Transverse colon (tissue), 4 donors: ENCODE measurements at regions not wholly inside any gene's neighbourhood (a gene's known extent, or its start where the extent isn't known, plus 50 kb on each side); places are given as distances from the start of the nearest gene placed in this dataset.

Source experiments
- CTCF ChIP-seq, 5 experiments: fragments of 200-600 bp in 3 of 5; fragments of 450-650 bp in 2 of 5; sonication (generic) in 3 of 5; IDR thresholded peaks; 1 replicate in 2 of 5; 2 replicates in 3 of 5; pipeline ENCODE4 v1.5.1; 2016 to 2017; ENCODE audit warnings: antibody characterized with exemption in 5 of 5, inconsistent platforms in 3 of 5, mild to moderate bottlenecking in 2 of 5, moderate library complexity in 1 of 5
- EP300 ChIP-seq: sonication (generic); formaldehyde crosslinking; IDR thresholded peaks from one replicate; pipeline ENCODE4 v1.6.1; 2017; ENCODE audit warnings: antibody characterized with exemption, low read depth
- POLR2A ChIP-seq: fragments of 450-650 bp; IDR thresholded peaks from one replicate; pipeline ENCODE4 v1.6.1; 2016; ENCODE audit warnings: antibody characterized with exemption, mild to moderate bottlenecking, moderate library complexity
- POLR2AphosphoS5 ChIP-seq, 3 donors: sonication (generic); formaldehyde crosslinking; IDR thresholded peaks; one replicate each; pipeline ENCODE4 v1.6.1; 2016; ENCODE audit warnings: antibody characterized with exemption in 3 of 3

- TF ChIP-seq CTCF (IDR thresholded peaks at IDR 0.05), result no peak
- no peak for TF ChIP-seq EP300
- no peak for TF ChIP-seq POLR2A
- TF ChIP-seq POLR2AphosphoS5 (IDR thresholded peaks at IDR 0.05), result no peak
Observed at GRCh38 chr13:73832128-73832588, 302.0 kb downstream of the KLF12 start.
